H9 (cell line): ENCODE measurements at regions not wholly inside any gene's neighbourhood (a gene's known extent, or its start where the extent isn't known, plus 50 kb on each side); places are given as distances from the start of the nearest gene placed in this dataset.

Source experiments
- DNase-seq: peaks from one replicate; pipeline ENCODE4 v3.0.0-alpha.2; 2017
- H2AFZ ChIP-seq: one replicate; pipeline ENCODE4 v1.6.1; 2013; ENCODE audit warnings: mild to moderate bottlenecking, low read length, control low read depth, moderate library complexity
- H2AK5ac ChIP-seq: 2 replicates; pipeline ENCODE4 v1.6.1; 2013; ENCODE audit warnings: low read length, control low read depth, mixed read lengths; ENCODE audit not compliant: insufficient read length
- H2BK120ac ChIP-seq: one replicate; pipeline ENCODE4 v1.6.1; 2013; ENCODE audit warnings: low read depth, mild to moderate bottlenecking, low read length, control low read depth, inconsistent platforms; ENCODE audit not compliant: poor library complexity, severe bottlenecking
- H2BK12ac ChIP-seq: 2 replicates; pipeline ENCODE4 v1.6.1; 2013; ENCODE audit warnings: low read length, control low read depth, mixed read lengths, low read depth; ENCODE audit not compliant: insufficient read length
- H2BK15ac ChIP-seq: 2 replicates; pipeline ENCODE4 v1.6.1; 2013; ENCODE audit warnings: low read depth, low read length, control low read depth
- H2BK20ac ChIP-seq: one replicate; pipeline ENCODE4 v1.6.1; 2013; ENCODE audit warnings: low read depth, mild to moderate bottlenecking, low read length, control low read depth, inconsistent platforms; ENCODE audit not compliant: poor library complexity, severe bottlenecking
- H2BK5ac ChIP-seq: 2 replicates; pipeline ENCODE4 v1.6.1; 2013; ENCODE audit warnings: low read length, control low read depth, mixed read lengths; ENCODE audit not compliant: insufficient read length
- H3K14ac ChIP-seq: 2 replicates; pipeline ENCODE4 v1.6.1; 2013; ENCODE audit warnings: low read length, control low read depth; ENCODE audit not compliant: insufficient read depth
- H3K18ac ChIP-seq: 2 replicates; pipeline ENCODE4 v1.6.1; 2013; ENCODE audit warnings: low read depth, mild to moderate bottlenecking, mixed read lengths, low read length, control low read depth; ENCODE audit not compliant: insufficient read length
- H3K23ac ChIP-seq: 2 replicates; pipeline ENCODE4 v1.6.1; 2013; ENCODE audit warnings: low read length, control low read depth, mixed read lengths, low read depth; ENCODE audit not compliant: insufficient read length
- H3K23me2 ChIP-seq: 2 replicates; pipeline ENCODE4 v1.6.1; 2013; ENCODE audit warnings: low read depth, mild to moderate bottlenecking, mixed read lengths, low read length, control low read depth; ENCODE audit not compliant: insufficient read length, poor library complexity, severe bottlenecking
- H3K27ac ChIP-seq: 2 replicates; pipeline ENCODE4 v1.5.1; 2013; ENCODE audit warnings: low read length, control low read depth, mixed read lengths, low read depth; ENCODE audit not compliant: insufficient read length
- H3K27me3 ChIP-seq: 2 replicates; pipeline ENCODE4 v1.6.1; 2013; ENCODE audit warnings: low read length, control low read depth, inconsistent platforms; ENCODE audit not compliant: insufficient read depth
- H3K4ac ChIP-seq: 2 replicates; pipeline ENCODE4 v1.6.1; 2013; ENCODE audit warnings: low read depth, mild to moderate bottlenecking, control low read depth, inconsistent platforms, low read length, moderate library complexity
- H3K4me1 ChIP-seq: 2 replicates; pipeline ENCODE4 v1.6.1; 2013; ENCODE audit warnings: low read length, control low read depth, inconsistent platforms; ENCODE audit not compliant: insufficient read depth
- H3K4me2 ChIP-seq: 2 replicates; pipeline ENCODE4 v1.6.1; 2013; ENCODE audit warnings: low read length, control low read depth, mixed read lengths; ENCODE audit not compliant: insufficient read length, insufficient read depth
- H3K56ac ChIP-seq: 2 replicates; pipeline ENCODE4 v1.6.1; 2013; ENCODE audit warnings: low read depth, mild to moderate bottlenecking, mixed read lengths, low read length, control low read depth; ENCODE audit not compliant: insufficient read length
- H3K79me1 ChIP-seq: 2 replicates; pipeline ENCODE4 v1.6.1; 2013; ENCODE audit warnings: low read depth, mild to moderate bottlenecking, moderate library complexity, low read length, control low read depth, inconsistent platforms; ENCODE audit not compliant: insufficient read depth, poor library complexity, severe bottlenecking
- H3K79me2 ChIP-seq: 2 replicates; pipeline ENCODE4 v1.6.1; 2013; ENCODE audit warnings: low read length, control low read depth, inconsistent platforms; ENCODE audit not compliant: insufficient read depth
- H3K9ac ChIP-seq: 2 replicates; pipeline ENCODE4 v1.6.1; 2013; ENCODE audit warnings: low read length, control low read depth, mixed read lengths; ENCODE audit not compliant: insufficient read length; ENCODE audit errors: extremely low read depth
- H3K9me3 ChIP-seq: one replicate; pipeline ENCODE4 v1.6.1; 2013; ENCODE audit warnings: low read depth, low read length, inconsistent platforms; ENCODE audit not compliant: control insufficient read depth
- H3T11ph ChIP-seq: one replicate; pipeline ENCODE4 v1.6.1; 2013; ENCODE audit warnings: mild to moderate bottlenecking, low read length, control low read depth, inconsistent platforms
- H4K20me1 ChIP-seq: one replicate; pipeline ENCODE4 v1.6.1; 2013; ENCODE audit not compliant: control insufficient read depth, insufficient read length, insufficient read depth
- H4K5ac ChIP-seq: 2 replicates; pipeline ENCODE4 v1.6.1; 2013; ENCODE audit warnings: low read depth, mild to moderate bottlenecking, mixed read lengths, low read length, control low read depth; ENCODE audit not compliant: insufficient read length
- H4K8ac ChIP-seq: replicated peaks from 2 replicates; pipeline ENCODE4 v1.6.1; 2013; ENCODE audit warnings: low read length, control low read depth, mixed read lengths, low read depth; ENCODE audit not compliant: insufficient read length
- H4K91ac ChIP-seq: 2 replicates; pipeline ENCODE4 v1.6.1; 2013; ENCODE audit warnings: low read depth, mild to moderate bottlenecking, moderate library complexity, mixed read lengths, low read length, control low read depth; ENCODE audit not compliant: insufficient read length
- H3K27ac Mint-ChIP-seq, 3 experiments: 2 replicates in 2 of 3; 3 replicates in 1 of 3; pipeline ENCODE4 v1.8.0; 2020 to 2021; ENCODE audit warnings: mixed read lengths in 3 of 3, mild to moderate bottlenecking in 1 of 3, moderate library complexity in 1 of 3
- H3K27me3 Mint-ChIP-seq: 2 replicates; pipeline ENCODE4 v1.8.0; 2021; ENCODE audit warnings: low read depth, mild to moderate bottlenecking, moderate library complexity, mixed read lengths
- H3K36me3 Mint-ChIP-seq, 3 experiments: 2 replicates in 2 of 3; 3 replicates in 1 of 3; pipeline ENCODE4 v1.8.0; 2020 to 2021; ENCODE audit warnings: low read depth in 3 of 3, mixed read lengths in 3 of 3; ENCODE audit not compliant: insufficient read depth in 1 of 3
- H3K4me1 Mint-ChIP-seq, 2 experiments: 2 replicates each; pipeline ENCODE4 v1.8.0; 2020; ENCODE audit warnings: mixed read lengths in 2 of 2
- H3K4me3 Mint-ChIP-seq, 2 experiments: 2 replicates in 1 of 2; 3 replicates in 1 of 2; pipeline ENCODE4 v1.8.0; 2020 to 2021; ENCODE audit warnings: mild to moderate bottlenecking in 2 of 2, mixed read lengths in 2 of 2, moderate library complexity in 1 of 2
- H3K9me3 Mint-ChIP-seq, 2 experiments: 2 replicates in 1 of 2; 3 replicates in 1 of 2; pipeline ENCODE4 v1.8.0; 2020; ENCODE audit warnings: mild to moderate bottlenecking in 2 of 2, mixed read lengths in 2 of 2, moderate library complexity in 1 of 2
- CTCF ChIP-seq: fragments of 200-600 bp; sonication (generic); conservative IDR thresholded peaks from 3 replicates; pipeline ENCODE4 v1.8.0; 2021; ENCODE audit warnings: antibody characterized with exemption, mild to moderate bottlenecking
- WGBS: extraction: QIAGEN DNeasy Blood & Tissue Kit; methylation state at CpG from one replicate; pipeline ENCODE4 v1.1.7; 2013; ENCODE audit warnings: missing lambda C conversion rate, low lambda C conversion rate, mixed read lengths; ENCODE audit not compliant: insufficient read length; ENCODE audit errors: extremely low coverage; 5-methylcytosine and 5-hydroxymethylcytosine counted together

- H3K18ac ChIP-seq, result no peak overlapping the region
- no peak overlapping the region for H2BK12ac ChIP-seq
- H3K4me1 Mint-ChIP-seq, result peaks cover 0 to 3% of the 10 kb centered on the region in 2 experiments; a peak in 1 of 4 replicates
- H4K5ac ChIP-seq, result no peak overlapping the region
- H3K56ac ChIP-seq, result no peak overlapping the region
- peaks cover 22% of the 10 kb centered on the region for H3K9me3 ChIP-seq
- H3K27me3 Mint-ChIP-seq, result no peaks in the 10 kb centered on the region; the same call in 1 of the 2 replicates
- no peak for DNase-seq
- no peak overlapping the region for H4K91ac ChIP-seq
- no peak overlapping the region for H3K9ac ChIP-seq
- H3K9me3 Mint-ChIP-seq, result peaks cover 57 to 58% of the 10 kb centered on the region in 2 experiments
- no CpG with 5 or more reads among the region's 2 CpGs for WGBS
- H2AK5ac ChIP-seq, result no peak overlapping the region
- no peaks in the 10 kb centered on the region for H3K79me2 ChIP-seq
- no peaks in the 10 kb centered on the region for H3K4me1 ChIP-seq
- no peak overlapping the region for H3K27ac ChIP-seq
- no peak overlapping the region for H3K14ac ChIP-seq
- H3K4me2 ChIP-seq, result no peak overlapping the region
- H3K79me1 ChIP-seq, result no peaks in the 10 kb centered on the region
- no peak overlapping the region for H3K4me3 Mint-ChIP-seq
- H3K23ac ChIP-seq, result no peak overlapping the region
- H3K36me3 Mint-ChIP-seq, result peaks cover 34 to 52% (median 36%) of the 10 kb centered on the region in 3 experiments
- H2BK20ac ChIP-seq, result no peak overlapping the region
- H4K20me1 ChIP-seq, result no peaks in the 10 kb centered on the region
- no peaks in the 10 kb centered on the region; the same call in 1 of the 2 replicates for H3K27me3 ChIP-seq
- no peak overlapping the region for H2BK120ac ChIP-seq
- no peak for TF ChIP-seq CTCF
- H2BK15ac ChIP-seq, result no peak overlapping the region
- no peaks in the 10 kb centered on the region for H3K23me2 ChIP-seq
- no peak overlapping the region for H4K8ac ChIP-seq
- no peak overlapping the region for H3T11ph ChIP-seq
- no peak overlapping the region for H2BK5ac ChIP-seq
- H2AFZ ChIP-seq, result no peak overlapping the region
- H3K4ac ChIP-seq, result no peak overlapping the region
- no peak overlapping the region for H3K27ac Mint-ChIP-seq
Observed at GRCh38 chr10:29169021-29169420, 119.8 kb upstream of the LYZL1 start.
